ENCODE measurements at regions not wholly inside any gene's neighbourhood (a gene's known extent, or its start where the extent isn't known, plus 50 kb on each side); places are given as distances from the start of the nearest gene placed in this dataset.

- Histone ChIP-seq H3K9me3 (ENCODE audit: low read depth) (no peaks in the 10 kb centered on the region), H4K20me1 (ENCODE audit: insufficient read depth, poor library complexity, severe bottlenecking) (no peaks in the 10 kb centered on the region), H2AFZ (no peak overlapping the region), H3K36me3 (replicated peaks; ENCODE audit: insufficient read depth, low read depth) (no peaks in the 10 kb centered on the region), H3K9me2 (replicated peaks; ENCODE audit: insufficient read depth) (no peaks in the 10 kb centered on the region), H3K4me3 (no peak overlapping the region), H3K27ac (no peak overlapping the region), H3K4me2 (no peak overlapping the region), H3K27me3 (no peaks in the 10 kb centered on the region), H3K79me2 (no peaks in the 10 kb centered on the region), H3K4me1 (ENCODE audit: insufficient read depth) (no peaks in the 10 kb centered on the region)
- TF ChIP-seq EZH2phosphoT487 (IDR thresholded peaks at IDR 0.05; ENCODE audit: low read depth, severe bottlenecking, unreplicated experiment) (no peak), CTCF (IDR thresholded peaks at IDR 0.05; ENCODE audit: poor library complexity) (no peak), EZH2 (IDR thresholded peaks at IDR 0.05; ENCODE audit: borderline replicate concordance) (no peak)
- no peak for DNase-seq (ENCODE audit: low spot score)
- 69% methylated on average over 2 of the region's 2 CpGs for WGBS (ENCODE audit: low lambda C conversion rate, missing lambda C conversion rate)
These were observed 524.5 kb upstream of the RGMB start for GRCh38 chr5:98248949-98249348.

GRCh38 chr5:98258939-98259338 lies 514.5 kb upstream of the RGMB start:
- H4K20me1 ChIP-seq (ENCODE audit: insufficient read depth, poor library complexity, severe bottlenecking) = no peaks in the 10 kb centered on the region
- DNase-seq (ENCODE audit: low spot score) = no peak
- no peak overlapping the region for H3K4me3 ChIP-seq
- H2AFZ ChIP-seq = no peak overlapping the region
- H3K4me1 ChIP-seq (ENCODE audit: insufficient read depth) = no peaks in the 10 kb centered on the region
- H3K9me3 ChIP-seq (ENCODE audit: low read depth) = no peaks in the 10 kb centered on the region
- H3K27ac ChIP-seq = no peak overlapping the region
- no peak overlapping the region for H3K4me2 ChIP-seq
- 76% methylated on average over 3 of the region's 3 CpGs for WGBS (ENCODE audit: low lambda C conversion rate, missing lambda C conversion rate)
- no peaks in the 10 kb centered on the region for H3K36me3 ChIP-seq (replicated peaks; ENCODE audit: insufficient read depth, low read depth)
- H3K9me2 ChIP-seq (replicated peaks; ENCODE audit: insufficient read depth) = no peaks in the 10 kb centered on the region
- no peaks in the 10 kb centered on the region for H3K27me3 ChIP-seq
- no peaks in the 10 kb centered on the region for H3K79me2 ChIP-seq
- TF ChIP-seq EZH2phosphoT487 (IDR thresholded peaks at IDR 0.05; ENCODE audit: low read depth, severe bottlenecking, unreplicated experiment) (no peak), EZH2 (IDR thresholded peaks at IDR 0.05; ENCODE audit: borderline replicate concordance) (no peak), CTCF (IDR thresholded peaks at IDR 0.05; ENCODE audit: poor library complexity) (no peak)

- TF ChIP-seq CTCF (IDR thresholded peaks at IDR 0.05; ENCODE audit: poor library complexity) = no peak
- no peak for TF ChIP-seq EZH2 (IDR thresholded peaks at IDR 0.05; ENCODE audit: borderline replicate concordance)
- TF ChIP-seq EZH2phosphoT487 (IDR thresholded peaks at IDR 0.05; ENCODE audit: low read depth, severe bottlenecking, unreplicated experiment) = no peak
- whole genome bisulfite sequencing (ENCODE audit: low lambda C conversion rate, missing lambda C conversion rate) = 85% methylated on average over 3 of the region's 3 CpGs
These were observed 513.9 kb upstream of the RGMB start for GRCh38 chr5:98259595-98259994.

GRCh38 chr5:98263084-98263483 lies 510.4 kb upstream of the RGMB start:
- H3K79me2 ChIP-seq = no peaks in the 10 kb centered on the region
- no peaks in the 10 kb centered on the region for H3K36me3 ChIP-seq (replicated peaks; ENCODE audit: insufficient read depth, low read depth)
- no peak overlapping the region for H3K4me2 ChIP-seq
- 91% methylated on average over 2 of the region's 2 CpGs for WGBS (ENCODE audit: low lambda C conversion rate, missing lambda C conversion rate)
- TF ChIP-seq EZH2 (IDR thresholded peaks at IDR 0.05; ENCODE audit: borderline replicate concordance) = no peak
- TF ChIP-seq EZH2phosphoT487 (IDR thresholded peaks at IDR 0.05; ENCODE audit: low read depth, severe bottlenecking, unreplicated experiment) = no peak
- TF ChIP-seq CTCF (IDR thresholded peaks at IDR 0.05; ENCODE audit: poor library complexity) = no peak
- no peak overlapping the region for H2AFZ ChIP-seq
- no peaks in the 10 kb centered on the region for H4K20me1 ChIP-seq (ENCODE audit: insufficient read depth, poor library complexity, severe bottlenecking)
- no peaks in the 10 kb centered on the region for H3K27me3 ChIP-seq
- H3K4me3 ChIP-seq = no peak overlapping the region
- H3K4me1 ChIP-seq (ENCODE audit: insufficient read depth) = no peaks in the 10 kb centered on the region
- no peaks in the 10 kb centered on the region for H3K9me3 ChIP-seq (ENCODE audit: low read depth)
- DNase-seq (ENCODE audit: low spot score) = no peak
- H3K27ac ChIP-seq = no peak overlapping the region
- H3K9me2 ChIP-seq (replicated peaks; ENCODE audit: insufficient read depth) = no peaks in the 10 kb centered on the region

More at GRCh38 chr5:98259595-98259994, 513.9 kb upstream of the RGMB start:
- Histone ChIP-seq H3K79me2 (no peaks in the 10 kb centered on the region), H3K9me3 (ENCODE audit: low read depth) (no peaks in the 10 kb centered on the region), H3K36me3 (replicated peaks; ENCODE audit: insufficient read depth, low read depth) (no peaks in the 10 kb centered on the region), H3K27ac (no peak overlapping the region), H3K4me3 (no peak overlapping the region), H2AFZ (no peak overlapping the region), H4K20me1 (ENCODE audit: insufficient read depth, poor library complexity, severe bottlenecking) (no peaks in the 10 kb centered on the region), H3K9me2 (replicated peaks; ENCODE audit: insufficient read depth) (no peaks in the 10 kb centered on the region), H3K4me1 (ENCODE audit: insufficient read depth) (no peaks in the 10 kb centered on the region), H3K4me2 (no peak overlapping the region), H3K27me3 (no peaks in the 10 kb centered on the region)
- no peak for DNase-seq (ENCODE audit: low spot score)
